DND-41 (cell line): ENCODE measurements at regions not wholly inside any gene's neighbourhood (a gene's known extent, or its start where the extent isn't known, plus 50 kb on each side); places are given as distances from the start of the nearest gene placed in this dataset.

ENCODE experiments used
- EZH2 ChIP-seq: IDR thresholded peaks from 3 replicates; pipeline ENCODE4 v1.6.1; 2012; ENCODE audit warnings: borderline replicate concordance, low read depth, mild to moderate bottlenecking, moderate library complexity, low read length, inconsistent platforms; ENCODE audit not compliant: severe bottlenecking
- TF ChIP-seq, protein P1 (sequence below): IDR thresholded peaks from 2 replicates; pipeline ENCODE4 v1.5.1; 2012; ENCODE audit warnings: borderline replicate concordance, low read length, moderate library complexity, mild to moderate bottlenecking; ENCODE audit not compliant: poor library complexity, severe bottlenecking; ENCODE audit errors: extremely low read depth

DNA sequence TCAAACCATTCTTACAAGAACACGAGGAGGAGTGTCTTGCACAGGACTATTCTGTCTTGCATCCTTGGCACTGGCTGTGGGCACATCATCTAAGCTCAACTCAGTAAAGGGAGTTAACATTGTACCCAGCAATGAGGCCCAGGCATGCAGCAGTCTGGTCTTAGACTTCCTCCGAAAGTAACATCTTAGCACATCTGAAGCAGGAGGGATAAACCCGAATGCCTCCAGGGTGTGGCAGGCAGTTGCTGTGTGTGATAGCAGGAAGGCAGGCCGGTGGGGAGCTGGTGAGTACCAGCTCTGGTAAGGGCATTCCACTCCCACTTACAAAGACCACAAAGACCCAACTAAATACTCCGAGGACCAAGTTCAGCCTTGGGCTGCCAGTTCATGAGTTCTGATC lies 206.3 kb downstream of the TSN start:
- TF ChIP-seq, protein P1, sequence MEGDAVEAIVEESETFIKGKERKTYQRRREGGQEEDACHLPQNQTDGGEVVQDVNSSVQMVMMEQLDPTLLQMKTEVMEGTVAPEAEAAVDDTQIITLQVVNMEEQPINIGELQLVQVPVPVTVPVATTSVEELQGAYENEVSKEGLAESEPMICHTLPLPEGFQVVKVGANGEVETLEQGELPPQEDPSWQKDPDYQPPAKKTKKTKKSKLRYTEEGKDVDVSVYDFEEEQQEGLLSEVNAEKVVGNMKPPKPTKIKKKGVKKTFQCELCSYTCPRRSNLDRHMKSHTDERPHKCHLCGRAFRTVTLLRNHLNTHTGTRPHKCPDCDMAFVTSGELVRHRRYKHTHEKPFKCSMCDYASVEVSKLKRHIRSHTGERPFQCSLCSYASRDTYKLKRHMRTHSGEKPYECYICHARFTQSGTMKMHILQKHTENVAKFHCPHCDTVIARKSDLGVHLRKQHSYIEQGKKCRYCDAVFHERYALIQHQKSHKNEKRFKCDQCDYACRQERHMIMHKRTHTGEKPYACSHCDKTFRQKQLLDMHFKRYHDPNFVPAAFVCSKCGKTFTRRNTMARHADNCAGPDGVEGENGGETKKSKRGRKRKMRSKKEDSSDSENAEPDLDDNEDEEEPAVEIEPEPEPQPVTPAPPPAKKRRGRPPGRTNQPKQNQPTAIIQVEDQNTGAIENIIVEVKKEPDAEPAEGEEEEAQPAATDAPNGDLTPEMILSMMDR = no peak
- no peak for TF ChIP-seq EZH2
